Thoracic aorta (tissue), 2 donors: ENCODE measurements at regions not wholly inside any gene's neighbourhood (a gene's known extent, or its start where the extent isn't known, plus 50 kb on each side); places are given as distances from the start of the nearest gene placed in this dataset.
"Not testable (repeated sequence)": the region's sequence is repeated elsewhere in the genome, so short reads cannot be mapped to it uniquely, and the experiment has no call there.

Experiments
- ATAC-seq: fragments of 150-250 bp; one replicate; pipeline ENCODE4 v1.8.0; 2017; ENCODE audit warnings: low read depth; ENCODE audit not compliant: insufficient number of reproducible peaks, low FRiP score
- DNase-seq: peaks from one replicate; pipeline ENCODE4 v3.0.0-alpha.2; 2020; ENCODE audit warnings: low spot score
- H3K27ac ChIP-seq, 2 donors: fragments of 200-600 bp; sonication (generic); 1 replicate in 1 of 2; 2 replicates in 1 of 2; pipeline ENCODE4 v1.5.1; 2016; ENCODE audit warnings: mild to moderate bottlenecking in 2 of 2, moderate library complexity in 2 of 2
- H3K27me3 ChIP-seq: fragments of 200-600 bp; sonication (generic); replicated peaks from 2 replicates; pipeline ENCODE4 v1.6.0; 2016; ENCODE audit warnings: mild to moderate bottlenecking; ENCODE audit not compliant: insufficient read depth
- H3K36me3 ChIP-seq: fragments of 200-600 bp; sonication (generic); one replicate; pipeline ENCODE4 v1.5.1; 2016
- H3K4me1 ChIP-seq, 2 donors: fragments of 200-600 bp; sonication (generic); 1 replicate in 1 of 2; 2 replicates in 1 of 2; pipeline versions ENCODE4 v1.5.1 to v1.6.0; 2016; ENCODE audit warnings: low read depth in 2 of 2, mild to moderate bottlenecking in 1 of 2; ENCODE audit not compliant: control insufficient read depth in 1 of 2
- H3K4me3 ChIP-seq: fragments of 200-600 bp; sonication (generic); 2 replicates; pipeline ENCODE4 v1.5.1; 2016; ENCODE audit warnings: mild to moderate bottlenecking
- H3K9me3 ChIP-seq: fragments of 200-600 bp; sonication (generic); 2 replicates; pipeline ENCODE4 v1.5.1; 2016
- CTCF ChIP-seq: fragments of 200-600 bp; sonication (generic); IDR thresholded peaks from one replicate; pipeline ENCODE4 v1.5.1; 2019; ENCODE audit warnings: antibody characterized with exemption

GRCh38 chr4:112026058-112026457, 119.2 kb upstream of the FAM241A start:
- DNase-seq = no peak
- no peak overlapping the region for H3K4me3 ChIP-seq
- H3K4me1 ChIP-seq = no peaks in the 10 kb centered on the region
- no peak for TF ChIP-seq CTCF
- no peak overlapping the region for H3K27ac ChIP-seq
- no peaks in the 10 kb centered on the region for H3K9me3 ChIP-seq
- H3K27me3 ChIP-seq = no peaks in the 10 kb centered on the region
- no peak for ATAC-seq
- no peaks in the 10 kb centered on the region for H3K36me3 ChIP-seq

DNA sequence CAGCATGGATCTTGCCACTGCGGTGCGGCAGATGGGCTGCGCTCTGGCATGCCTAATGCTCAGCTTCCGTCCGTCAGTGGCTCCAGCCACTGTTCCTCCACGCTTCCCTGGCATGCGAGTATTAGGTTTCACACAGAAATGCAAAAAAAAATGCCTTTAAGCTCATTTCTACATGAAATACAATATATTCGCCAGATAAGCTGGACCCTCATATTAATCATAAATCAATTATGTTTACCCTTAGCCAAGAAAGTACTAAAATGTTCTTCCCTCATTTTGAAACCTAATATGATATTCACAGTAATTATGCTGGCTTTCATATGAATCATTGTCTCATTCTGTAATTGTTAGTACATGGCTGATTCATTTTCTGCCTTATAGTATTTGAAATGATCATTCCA, 115.5 kb upstream of the FAM241A start:
- Histone ChIP-seq H3K36me3 (no peaks in the 10 kb centered on the region), H3K27ac (no peak overlapping the region), H3K9me3 (no peaks in the 10 kb centered on the region), H3K27me3 (no peaks in the 10 kb centered on the region), H3K4me3 (no peak overlapping the region), H3K4me1 (no peaks in the 10 kb centered on the region)
- DNase-seq (no peak), ATAC-seq (no peak)
- TF ChIP-seq CTCF = no peak

GRCh38 chr4:112031712-112032328, 113.4 kb upstream of the FAM241A start:
- no peak for TF ChIP-seq CTCF
- H3K4me3 ChIP-seq = no peak overlapping the region
- H3K4me1 ChIP-seq = no peaks in the 10 kb centered on the region
- no peak for DNase-seq
- H3K36me3 ChIP-seq = no peaks in the 10 kb centered on the region
- H3K27ac ChIP-seq = no peak overlapping the region
- ATAC-seq = no peak
- H3K27me3 ChIP-seq = no peaks in the 10 kb centered on the region
- no peaks in the 10 kb centered on the region for H3K9me3 ChIP-seq

DNA sequence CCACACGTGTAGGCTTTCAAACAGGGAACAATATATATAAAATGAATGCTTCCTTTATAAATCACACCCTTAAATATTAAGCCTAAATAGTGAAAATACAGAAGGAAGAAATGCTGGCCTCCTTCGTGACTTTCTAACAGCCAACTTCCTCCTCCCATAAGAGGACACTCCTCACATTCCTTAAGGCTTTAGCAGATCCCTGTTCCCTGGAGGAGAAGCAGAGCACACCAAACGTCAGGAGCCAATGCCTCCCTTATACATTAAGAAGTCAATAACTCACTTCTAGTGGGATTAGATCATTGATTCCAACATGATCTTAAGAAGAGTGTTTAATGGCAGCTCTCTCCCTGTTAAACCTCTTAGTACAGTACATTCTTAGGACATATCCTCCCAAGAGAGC, 108.4 kb upstream of the FAM241A start:
- Histone ChIP-seq H3K27me3 (no peaks in the 10 kb centered on the region), H3K4me1 (no peaks in the 10 kb centered on the region), H3K27ac (no peak overlapping the region), H3K36me3 (no peaks in the 10 kb centered on the region), H3K4me3 (no peak overlapping the region), H3K9me3 (no peaks in the 10 kb centered on the region)
- no peak for TF ChIP-seq CTCF
- ATAC-seq (no peak), DNase-seq (no peak)

DNA sequence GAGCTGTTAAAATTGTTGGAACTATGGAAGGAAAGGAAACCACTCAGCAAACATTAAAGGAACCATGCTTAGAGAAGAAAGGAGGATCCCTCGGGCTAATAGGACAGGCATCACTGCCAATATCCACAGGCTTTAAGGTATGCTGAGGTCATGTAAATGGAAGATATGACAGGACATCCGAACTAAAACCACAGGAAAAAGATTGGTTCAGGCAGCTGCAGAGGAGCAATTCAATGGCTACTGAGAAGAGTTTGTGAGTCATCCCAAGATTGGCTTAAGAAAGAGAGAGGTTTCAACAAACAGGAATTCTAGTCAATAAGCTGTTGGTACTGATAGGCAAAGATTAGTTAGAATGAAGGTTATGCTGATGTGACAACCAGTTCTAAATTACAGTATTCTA, 106.4 kb upstream of the FAM241A start:
- Histone ChIP-seq H3K27me3 (no peaks in the 10 kb centered on the region), H3K4me1 (no peaks in the 10 kb centered on the region), H3K27ac (no peak overlapping the region), H3K9me3 (no peaks in the 10 kb centered on the region), H3K36me3 (no peaks in the 10 kb centered on the region), H3K4me3 (no peak overlapping the region)
- no peak for ATAC-seq
- no peak for TF ChIP-seq CTCF
- no peak for DNase-seq

- ATAC-seq, H3K27ac ChIP-seq, DNase-seq, H3K4me3 ChIP-seq, H3K36me3 ChIP-seq, H3K9me3 ChIP-seq, H3K4me1 ChIP-seq, H3K27me3 ChIP-seq: not testable (repeated sequence)
Measured at GRCh38 chr4:112049119-112049518, 96.1 kb upstream of the FAM241A start.
